OCI-LY7 (cell line): ENCODE measurements at regions not wholly inside any gene's neighbourhood (a gene's known extent, or its start where the extent isn't known, plus 50 kb on each side); places are given as distances from the start of the nearest gene placed in this dataset.

Experiments
- CTCF ChIP-seq: fragments of 200-600 bp; sonication (generic); conservative IDR thresholded peaks from 2 replicates; pipeline ENCODE4 v1.5.1; 2014; ENCODE audit warnings: mild to moderate bottlenecking, antibody characterized with exemption, low read length, moderate library complexity, mixed read lengths
- EZH2phosphoT487 ChIP-seq: fragments of 200-600 bp; sonication (generic); IDR thresholded peaks from 2 replicates; pipeline ENCODE4 v1.6.1; 2018; ENCODE audit warnings: low read depth, borderline replicate concordance, mild to moderate bottlenecking, mixed run types, antibody characterized with exemption, low read length, moderate library complexity, mixed read lengths

- TF ChIP-seq CTCF, result no peak
- no peak for TF ChIP-seq EZH2phosphoT487
These were observed 66.4 kb upstream of the PITX1 start for GRCh38 chr5:135100431-135100830.
